GM18507 (cell line): ENCODE measurements at regions not wholly inside any gene's neighbourhood (a gene's known extent, or its start where the extent isn't known, plus 50 kb on each side); places are given as distances from the start of the nearest gene placed in this dataset.

Experiments
- DNase-seq: peaks from one replicate; pipeline ENCODE4 v3.0.0; 2011; ENCODE audit warnings: low read depth; ENCODE audit not compliant: insufficient read length; ENCODE audit errors: extremely low spot score
- FAIRE-seq: peaks from 2 replicates; lab custom pipeline; 2011; peaks lifted over from hg19 to GRCh38; lab: Jason Lieb, UNC

DNA sequence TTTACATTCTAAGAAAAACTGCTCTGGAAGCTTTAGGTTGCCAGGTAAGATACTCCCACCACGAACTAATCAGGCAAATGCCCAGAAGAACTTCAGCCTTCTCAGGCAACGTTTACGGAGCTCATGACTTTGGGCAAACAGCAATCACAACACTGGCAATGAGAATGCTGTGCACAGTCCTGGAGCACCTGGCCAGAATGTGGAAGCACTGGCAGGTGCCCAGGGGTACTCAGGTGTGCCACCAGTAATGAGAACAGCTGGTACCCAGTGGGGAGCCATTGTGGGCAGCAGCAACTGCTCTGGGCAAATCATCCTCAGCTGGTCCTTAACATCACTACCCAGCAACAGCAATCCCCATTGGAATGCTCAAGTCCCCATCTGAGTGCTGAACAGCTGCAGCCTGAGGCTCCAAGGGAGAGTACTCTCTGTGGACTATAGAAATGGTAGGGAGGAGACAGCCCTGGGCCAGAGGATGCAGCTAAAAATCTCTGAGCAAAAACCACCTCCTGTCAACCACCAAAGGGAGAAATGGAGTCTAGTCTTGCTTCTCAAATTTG is 210.0 kb downstream of the FOXO1 start:
- FAIRE-seq (no peak), DNase-seq (no peak)

DNA sequence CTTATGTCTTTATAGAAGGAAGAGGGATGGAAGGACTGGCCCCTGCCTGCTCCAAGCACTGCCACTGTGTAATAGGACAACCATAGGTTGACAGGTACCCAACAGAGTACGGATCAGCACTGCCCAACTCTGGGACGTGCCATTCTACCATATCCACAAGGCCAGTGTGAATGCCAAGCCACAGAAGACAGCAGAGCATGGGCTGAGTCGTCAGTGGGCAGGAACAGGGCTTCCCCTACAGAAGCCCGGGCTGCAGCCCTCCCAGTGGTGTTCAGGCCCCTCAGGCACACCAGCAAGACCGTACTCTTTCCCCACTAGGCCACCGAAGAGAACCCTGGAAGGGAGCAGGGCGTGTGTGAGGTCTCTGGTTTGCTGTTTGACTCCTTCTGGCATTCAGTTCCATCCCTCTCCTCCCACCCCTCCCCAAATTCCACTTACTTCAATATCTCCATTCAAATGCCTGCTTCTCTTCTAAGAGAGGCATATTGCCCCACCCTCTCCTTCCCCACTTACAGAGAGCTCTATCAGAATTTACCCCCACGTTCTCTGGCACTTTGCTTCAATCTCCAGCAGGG is 209.4 kb downstream of the FOXO1 start:
- FAIRE-seq (no peak), DNase-seq (no peak)

DNA sequence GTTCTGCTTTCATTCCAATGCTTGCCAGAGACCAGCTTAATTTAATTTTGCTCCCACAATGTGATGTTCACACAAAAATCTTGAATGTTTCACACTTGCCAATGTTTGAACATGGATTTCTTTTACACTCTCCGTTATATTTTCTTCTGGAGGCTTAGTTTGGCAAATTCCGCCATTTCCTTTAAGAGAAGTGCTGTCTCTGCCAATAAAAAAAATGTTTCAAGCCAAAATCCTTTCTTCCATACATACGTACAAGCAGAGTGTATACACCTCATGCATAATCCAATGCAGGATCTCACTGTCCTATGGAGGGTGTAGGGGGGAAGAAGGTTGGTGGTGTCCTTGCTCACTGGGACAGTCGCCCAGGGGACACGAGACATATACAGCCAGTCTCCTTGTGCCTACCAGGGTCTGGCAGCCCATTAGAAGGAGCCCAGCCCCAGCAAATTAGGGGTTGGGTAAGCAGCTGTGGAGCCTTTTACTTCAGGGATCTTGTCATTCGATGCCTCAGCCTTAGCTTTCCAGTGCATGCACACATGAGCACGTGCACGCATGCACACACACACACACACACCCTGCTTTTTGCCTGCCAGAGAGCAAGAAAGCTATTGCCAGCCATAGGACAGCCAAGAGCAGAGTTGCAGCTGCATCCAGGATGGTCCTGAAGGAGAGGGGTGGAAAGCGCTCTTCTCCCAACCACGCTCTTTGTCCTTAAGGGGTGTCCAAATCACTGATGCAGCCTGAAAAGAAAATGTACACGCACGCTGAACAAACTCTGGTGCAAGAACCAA is 208.3 kb downstream of the FOXO1 start:
- no peak for FAIRE-seq

GRCh38 chr13:40458720-40458990 is 207.8 kb downstream of the FOXO1 start:
- DNase-seq: no peak
- FAIRE-seq: no peak

More for the DNA sequence above, 208.3 kb downstream of the FOXO1 start:
- DNase-seq: no peak

GRCh38 chr13:40460116-40460515 is 206.3 kb downstream of the FOXO1 start:
- DNase-seq: no peak
- FAIRE-seq: no peak

DNA sequence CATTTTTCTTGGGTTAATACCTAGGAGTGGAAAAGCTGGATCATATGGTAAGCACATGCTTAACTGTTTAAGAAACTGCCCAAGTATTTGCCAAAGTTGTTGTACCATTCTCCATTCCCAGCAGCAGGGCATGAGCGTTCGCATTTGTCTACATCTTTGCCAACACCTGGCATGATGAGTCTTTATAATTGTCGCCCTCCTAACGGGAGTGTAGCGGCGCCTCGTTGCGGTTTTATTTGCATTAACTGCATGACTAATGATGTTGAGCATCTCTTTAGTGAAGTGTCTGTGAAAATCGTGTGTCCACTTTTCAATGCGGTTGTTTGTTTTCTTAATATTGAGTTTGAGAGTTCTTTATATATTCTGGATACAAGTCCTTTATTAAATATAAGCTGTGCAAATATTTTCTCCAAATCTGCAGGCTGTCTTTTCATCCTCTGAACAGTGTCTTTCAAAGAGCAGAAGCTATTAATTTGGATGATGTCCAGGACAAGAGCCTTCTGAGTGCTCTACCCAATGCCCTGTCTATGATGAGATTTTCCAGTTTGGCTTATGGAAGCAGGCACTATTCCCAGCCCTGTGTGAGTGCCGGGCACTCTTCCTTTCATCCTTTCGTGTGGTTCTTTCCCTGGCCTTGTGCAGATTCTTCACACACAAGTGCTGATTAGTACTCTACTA is 202.0 kb downstream of the FOXO1 start:
- FAIRE-seq (peak; percentile 24), DNase-seq (no peak)

DNA sequence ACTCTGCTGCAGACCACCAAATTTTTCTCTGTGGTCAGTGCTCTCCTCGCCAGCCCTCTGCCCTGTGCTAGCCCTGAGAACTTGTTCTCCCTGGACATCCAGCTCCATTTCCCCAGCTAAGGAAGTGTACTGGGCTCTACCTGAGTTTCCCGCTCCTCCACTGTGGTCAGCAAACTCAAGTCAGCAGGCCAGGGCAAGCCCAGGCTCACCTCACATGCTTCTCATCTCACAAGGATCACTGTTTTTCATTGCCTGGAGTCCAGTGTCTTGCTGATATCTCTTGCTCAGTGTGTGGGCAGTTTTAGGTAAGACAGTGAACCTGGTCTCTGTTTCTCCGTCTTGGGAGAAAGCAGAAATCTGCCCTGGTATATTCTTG is 201.4 kb downstream of the FOXO1 start:
- FAIRE-seq: no peak

DNA sequence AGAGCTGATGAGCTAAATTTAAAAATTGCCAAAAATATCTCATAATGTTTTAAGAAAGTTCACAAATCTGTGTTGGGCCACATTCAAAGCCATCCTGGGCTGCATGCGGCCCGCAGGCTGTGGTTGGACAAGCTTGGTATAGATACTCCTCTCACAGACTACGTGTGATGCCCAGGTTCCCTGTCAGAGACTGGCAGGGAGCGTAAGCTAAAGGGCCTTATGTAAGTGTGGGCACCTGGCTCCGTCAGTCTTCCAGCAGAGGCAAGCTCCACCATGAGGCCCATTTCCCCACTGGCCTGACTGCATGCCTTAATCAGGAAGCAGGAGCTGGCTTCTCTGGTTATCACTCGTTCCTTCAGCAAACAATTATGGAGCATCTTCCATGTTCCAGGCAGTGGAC is 200.2 kb downstream of the FOXO1 start:
- no peak for FAIRE-seq
- no peak for DNase-seq

More for the DNA sequence above, 201.4 kb downstream of the FOXO1 start:
- DNase-seq: no peak

DNA sequence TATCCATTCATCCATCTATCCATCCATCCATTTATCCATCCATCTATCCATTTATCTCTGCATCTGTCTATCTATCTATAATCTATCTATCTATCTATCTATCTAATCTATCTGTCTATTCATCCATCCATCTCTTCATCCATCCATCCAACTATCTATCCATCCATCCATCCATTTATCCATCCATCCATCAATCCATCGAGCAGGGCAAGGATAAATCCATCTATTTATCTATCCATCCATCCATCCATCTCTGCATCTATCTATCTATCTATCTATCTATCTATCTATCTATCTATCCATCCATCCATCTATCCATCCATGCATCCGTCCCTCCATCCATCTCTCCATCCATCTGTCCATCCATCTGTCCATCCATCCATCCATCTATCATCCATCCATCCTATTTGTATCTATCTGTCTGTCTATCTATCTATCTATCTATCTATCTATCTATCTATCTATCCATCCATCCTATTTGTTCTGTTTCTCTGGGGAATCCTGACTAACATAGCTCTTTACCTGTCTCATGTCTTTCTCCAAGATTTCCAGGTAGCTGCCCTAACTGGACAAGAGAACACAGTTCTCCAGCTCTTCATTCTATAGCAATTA is 198.1 kb downstream of the FOXO1 start:
- FAIRE-seq (no peak), DNase-seq (no peak)

- no peak for DNase-seq
- FAIRE-seq: no peak
Measured at GRCh38 chr13:40469581-40470310, 196.7 kb downstream of the FOXO1 start.

DNA sequence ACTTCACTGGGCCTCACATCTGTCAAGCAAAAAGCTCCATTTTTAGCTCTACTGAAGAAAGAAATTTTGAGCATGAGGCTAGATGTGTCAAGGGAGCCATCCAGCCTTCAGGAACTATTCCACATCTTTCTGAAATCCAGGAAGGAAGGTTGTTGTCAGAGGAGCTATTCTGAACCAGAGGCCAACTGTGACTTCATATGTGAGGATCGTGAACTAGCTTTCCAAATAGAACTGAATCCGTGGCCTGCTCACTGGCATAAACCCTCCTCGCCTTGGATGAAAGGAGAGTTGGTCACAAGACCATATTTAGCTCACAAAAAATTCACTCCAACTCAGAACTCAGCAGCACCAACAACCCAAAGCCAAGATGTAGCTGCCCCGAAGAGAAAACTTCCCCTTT is 195.8 kb downstream of the FOXO1 start:
- DNase-seq (no peak), FAIRE-seq (no peak)

GRCh38 chr13:40471076-40471475 is 195.4 kb downstream of the FOXO1 start:
- FAIRE-seq (no peak), DNase-seq (no peak)

DNA sequence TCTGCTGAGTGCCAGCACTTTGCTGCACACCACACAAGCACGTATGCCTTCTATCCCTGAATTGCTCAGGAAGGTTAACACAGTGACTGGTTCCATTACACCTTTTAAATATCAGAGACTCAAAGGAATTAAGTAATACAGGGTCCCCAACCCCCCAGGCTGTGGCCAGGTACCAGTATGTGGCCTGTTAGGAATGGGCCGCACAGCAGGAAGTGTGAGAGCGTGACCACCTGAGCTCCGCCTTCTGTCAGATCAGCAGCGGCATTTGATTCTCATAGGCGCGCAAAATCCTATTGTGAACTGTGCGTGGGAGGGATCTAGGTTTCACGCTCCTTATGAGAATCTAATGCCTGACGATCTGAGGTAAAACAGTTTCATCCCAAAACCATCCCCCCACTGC is 194.5 kb downstream of the FOXO1 start:
- no peak for DNase-seq
- no peak for FAIRE-seq

GRCh38 chr13:40472427-40473220 is 193.8 kb downstream of the FOXO1 start:
- no peak for FAIRE-seq
- no peak for DNase-seq

GRCh38 chr13:40475617-40476016 is 190.8 kb downstream of the FOXO1 start:
- DNase-seq (no peak), FAIRE-seq (no peak)

DNA sequence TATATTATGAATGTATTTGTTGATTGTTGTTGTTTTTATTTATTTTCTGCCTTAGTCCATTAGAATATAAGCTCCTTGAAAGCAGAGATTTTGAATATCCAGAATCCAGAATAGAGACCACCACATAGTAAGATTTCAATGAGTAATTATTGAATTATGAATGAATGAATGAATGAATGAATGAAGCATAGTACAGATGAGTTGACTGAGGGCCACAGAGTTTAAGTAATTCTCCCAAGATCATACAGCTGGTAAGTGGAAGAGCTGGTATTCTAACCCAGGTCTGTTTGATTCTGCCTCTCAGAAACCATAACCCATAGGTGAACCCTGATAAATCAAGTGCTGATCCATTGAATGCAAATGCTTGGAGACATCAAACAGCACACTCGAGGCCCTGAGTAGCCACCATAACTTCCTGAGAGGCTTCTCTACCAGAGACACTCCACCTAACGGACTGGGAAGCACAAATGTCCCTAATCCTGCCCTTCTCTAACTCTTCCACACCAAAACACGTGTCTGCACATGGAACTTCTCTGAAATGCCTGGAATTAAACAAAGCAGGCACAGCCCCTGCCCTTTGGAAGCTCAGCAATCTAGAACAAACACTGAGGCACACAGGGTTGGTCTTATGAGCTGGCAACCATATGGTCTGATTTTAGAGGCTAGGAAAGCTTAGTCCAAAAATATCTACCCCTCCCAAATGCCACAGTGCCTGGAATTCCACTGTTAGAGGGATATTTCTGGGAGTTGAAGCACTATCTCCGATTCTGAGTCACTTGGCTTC is 190.1 kb downstream of the FOXO1 start:
- DNase-seq (no peak), FAIRE-seq (no peak)

GRCh38 chr13:40477623-40478608 is 188.5 kb downstream of the FOXO1 start:
- DNase-seq (no peak), FAIRE-seq (no peak)
